HepG2 (cell line): ENCODE measurements at regions not wholly inside any gene's neighbourhood (a gene's known extent, or its start where the extent isn't known, plus 50 kb on each side); places are given as distances from the start of the nearest gene placed in this dataset.
A peak's percentile ranks its signal among the peaks of the same experiment; 100 is the strongest.

Experiments used
- ATAC-seq: fragments of 200-7000 bp; cut with Tn5 transposase; 3 replicates; pipeline ENCODE4 v1.9.1; 2020; ENCODE audit warnings: mild to moderate bottlenecking, moderate library complexity
- BruUV-seq: library from RNA; stranded (reverse); fragments of 400-500 nt; replicated peaks from 2 replicates; lab custom pipeline; 2021; lab: Mats Ljungman, UMichigan
- CTCF ChIA-PET: fragments of 300-600 bp; formaldehyde crosslinking; extraction: SDS; loops from one replicate; lab custom pipeline; 2021; ENCODE audit warnings: low total read pairs, inconsistent platforms, low intra/inter-chr PET ratio; lab: Yijun Ruan, JAX
- POLR2A ChIA-PET: fragments of 350-600 bp; sonication (Branson Sonifier 250); formaldehyde crosslinking; loops from one replicate; lab custom pipeline; 2020; ENCODE audit warnings: antibody characterized with exemption, inconsistent platforms; lab: Yijun Ruan, JAX
- DNase-seq: peaks from one replicate; pipeline ENCODE4 v3.0.0-alpha.2; 2015; ENCODE audit warnings: low spot score
- FAIRE-seq: peaks from 3 replicates; lab custom pipeline; 2011; peaks lifted over from hg19 to GRCh38; lab: Jason Lieb, UNC
- H2AFZ ChIP-seq: one replicate; pipeline ENCODE4 v1.6.1; 2011; ENCODE audit warnings: low read length, inconsistent platforms
- H3K27ac ChIP-seq: fragments of 300-600 bp; 3 replicates; pipeline ENCODE4 v1.8.0; 2011; ENCODE audit warnings: mixed run types, mild to moderate bottlenecking, mixed read lengths, low read length, inconsistent platforms; ENCODE audit not compliant: insufficient read depth; ENCODE audit errors: extremely low read length
- H3K27me3 ChIP-seq, 2 experiments: fragments of 200-600 bp in 1 of 2; 2 replicates in 1 of 2; 3 replicates in 1 of 2; pipeline versions ENCODE4 v1.6.0 to v1.8.0; 2011; ENCODE audit warnings: low read length in 2 of 2, mild to moderate bottlenecking in 2 of 2, moderate library complexity in 2 of 2, inconsistent platforms in 1 of 2; ENCODE audit not compliant: insufficient read depth in 2 of 2, control insufficient read depth in 1 of 2
- H3K36me3 ChIP-seq, 2 experiments: fragments of 200-600 bp in 1 of 2; replicated peaks in 1 of 2; 2 replicates in 1 of 2; 3 replicates in 1 of 2; pipeline versions ENCODE4 v1.5.1 to v1.8.0; 2011; ENCODE audit warnings: low read length in 2 of 2, inconsistent platforms in 1 of 2; ENCODE audit not compliant: insufficient read depth in 2 of 2, control insufficient read depth in 1 of 2
- H3K4me1 ChIP-seq: 2 replicates; pipeline ENCODE4 v1.5.1; 2012; ENCODE audit warnings: low read length, inconsistent platforms; ENCODE audit not compliant: insufficient read depth
- H3K4me2 ChIP-seq: 2 replicates; pipeline ENCODE4 v1.6.0; 2011; ENCODE audit warnings: low read depth, low read length, inconsistent platforms
- H3K4me3 ChIP-seq, 3 experiments: fragments of 200-600 bp in 1 of 3; sonication (generic), shearing (Covaris generic) in 1 of 3; replicated peaks in 1 of 3; 2 replicates each; pipeline ENCODE4 v1.5.1; 2011 to 2016; ENCODE audit warnings: low read length in 3 of 3, inconsistent platforms in 2 of 3, low read depth in 2 of 3, mild to moderate bottlenecking in 2 of 3, control low read depth in 1 of 3, mixed read lengths in 1 of 3; ENCODE audit not compliant: insufficient read depth in 1 of 3
- H3K79me2 ChIP-seq: one replicate; pipeline ENCODE4 v1.6.1; 2011; ENCODE audit warnings: low read length, inconsistent platforms; ENCODE audit not compliant: insufficient read depth
- H3K9ac ChIP-seq: 2 replicates; pipeline ENCODE4 v1.6.0; 2011; ENCODE audit warnings: mild to moderate bottlenecking, low read depth, low read length, inconsistent platforms; ENCODE audit not compliant: insufficient read depth
- H3K9me3 ChIP-seq: 2 replicates; pipeline ENCODE4 v1.5.1; 2012; ENCODE audit warnings: mild to moderate bottlenecking, low read length
- H4K20me1 ChIP-seq: 2 replicates; pipeline ENCODE4 v1.6.0; 2011; ENCODE audit warnings: inconsistent platforms, mild to moderate bottlenecking, low read length, moderate library complexity; ENCODE audit not compliant: insufficient read depth
- CEBPB ChIP-seq: IDR thresholded peaks from 2 replicates; pipeline ENCODE4 v1.6.1; 2011; ENCODE audit warnings: low read depth, low read length, improper control_type of control experiment, borderline replicate concordance
- CEBPG ChIP-seq: IDR thresholded peaks from 2 replicates; pipeline ENCODE4 v1.6.1; 2016
- HNRNPH1 ChIP-seq: fragments of 200-400 bp; formaldehyde crosslinking; optimal IDR thresholded peaks from 2 replicates; pipeline ENCODE3; 2017; ENCODE audit warnings: mild to moderate bottlenecking, low read depth, low read length
- RAD21 ChIP-seq: fragments of 450-650 bp; formaldehyde crosslinking; IDR thresholded peaks from 2 replicates; pipeline ENCODE4 v1.5.0; 2020; ENCODE audit warnings: mild to moderate bottlenecking
- STAG1 ChIP-seq: sonication (generic); formaldehyde crosslinking; IDR thresholded peaks from 2 replicates; pipeline ENCODE4 v1.4.0; 2020; ENCODE audit warnings: missing genetic modification reagents
- ZKSCAN5 ChIP-seq: sonication (generic); formaldehyde crosslinking; IDR thresholded peaks from 2 replicates; pipeline ENCODE4 v1.5.1; 2020; ENCODE audit warnings: mild to moderate bottlenecking, missing genetic modification reagents
- ZUFSP ChIP-seq: sonication (generic); formaldehyde crosslinking; IDR thresholded peaks from 2 replicates; pipeline ENCODE4 v1.9.0; 2021; ENCODE audit warnings: missing genetic modification reagents, mild to moderate bottlenecking, borderline replicate concordance
- WGBS: methylation state at CpG from one replicate; pipeline ENCODE4 v1.1.6; 2017; ENCODE audit warnings: low lambda C conversion rate; 5-methylcytosine and 5-hydroxymethylcytosine counted together
- in situ Hi-C: cut with HindIII; loops from 2 replicates; pipeline ENCODE4 v1.10.0; 2017; ENCODE audit warnings: low pct_unique_long_range_greater_than_20kb; ENCODE audit not compliant: extremely low pct_ligation_motif_present
- intact Hi-C: fragments of 100-400 bp; cut with micrococcal nuclease; formaldehyde crosslinking; loops from one replicate; pipeline ENCODE4 v1.10.0; 2022; ENCODE audit not compliant: unreplicated experiment

GRCh38 chr12:115144425-115144824 is 460.4 kb upstream of the TBX3 start:
- H3K79me2 ChIP-seq: no peaks in the 10 kb centered on the region
- DNase-seq (no peak), ATAC-seq (no peak), FAIRE-seq (no peak)
- H3K4me2 ChIP-seq: no peak overlapping the region
- no peak overlapping the region for H3K4me3 ChIP-seq
- 1% methylated on average over 2 of the region's 2 CpGs for WGBS
- H3K9ac ChIP-seq: no peak overlapping the region
- TF ChIP-seq HNRNPH1 (no peak), CEBPB (peak; percentile 59), ZUFSP (CRISPR knock-in tag) (no peak), ZKSCAN5 (CRISPR knock-in tag) (no peak), CEBPG (CRISPR knock-in tag) (0 out of 2 replicates have a peak, but pooled peaks have one; percentile 4)
- H3K36me3 ChIP-seq: no peaks in the 10 kb centered on the region
- no peaks in the 10 kb centered on the region for H3K9me3 ChIP-seq
- H3K27me3 ChIP-seq: no peaks in the 10 kb centered on the region
- no peaks in the 10 kb centered on the region for H3K4me1 ChIP-seq
- CTCF ChIA-PET: no interaction called here
- intact Hi-C loops (no loop called here), in situ Hi-C loops (no loop called here)
- no peaks in the 10 kb centered on the region for H4K20me1 ChIP-seq
- no TSS peak for BruUV-seq
- POLR2A ChIA-PET: no interaction called here
- no peak overlapping the region for H2AFZ ChIP-seq
- H3K27ac ChIP-seq: no peak overlapping the region

- in situ Hi-C loops: no loop called here
- 45% methylated on average over 2 of the region's 4 CpGs for WGBS
- Histone ChIP-seq H4K20me1 (no peaks in the 10 kb centered on the region), H3K27me3 (no peaks in the 10 kb centered on the region; a peak in 1 of 5 replicates)
- TF ChIP-seq RAD21 (CRISPR knock-in tag) (no peak), STAG1 (CRISPR knock-in tag) (peak; percentile 15; the same call in 1 of the 2 replicates)
- TF ChIP-seq, all 625 proteins: peak for 1
- H3K79me2 ChIP-seq: no peaks in the 10 kb centered on the region
- CTCF ChIA-PET: no interaction called here
- FAIRE-seq (no peak), ATAC-seq (no peak), DNase-seq (no peak)
- intact Hi-C loops: no loop called here
- no peaks in the 10 kb centered on the region for H3K36me3 ChIP-seq
- H3K9me3 ChIP-seq: no peaks in the 10 kb centered on the region
- no peak overlapping the region for H2AFZ ChIP-seq
- H3K4me3 ChIP-seq: no peak overlapping the region
- POLR2A ChIA-PET: no interaction called here
- no peak overlapping the region for H3K27ac ChIP-seq
- H3K4me2 ChIP-seq: no peak overlapping the region
- H3K4me1 ChIP-seq: no peaks in the 10 kb centered on the region
- H3K9ac ChIP-seq: no peak overlapping the region
- BruUV-seq: no TSS peak
Observed at GRCh38 chr12:115140981-115141655, 457.1 kb upstream of the TBX3 start.
